PC-9 (cell line): ENCODE measurements at regions not wholly inside any gene's neighbourhood (a gene's known extent, or its start where the extent isn't known, plus 50 kb on each side); places are given as distances from the start of the nearest gene placed in this dataset.

Source experiments
- BruUV-seq: library from RNA; stranded (reverse); fragments of 400-500 nt; replicated peaks from 2 replicates; lab custom pipeline; 2021; lab: Mats Ljungman, UMichigan
- CTCF ChIA-PET: fragments of 300-600 bp; sonication (Branson Sonifier 250); formaldehyde crosslinking; loops from one replicate; lab custom pipeline; 2022; ENCODE audit warnings: antibody characterized with exemption; lab: Charles Lee
- POLR2A ChIA-PET: fragments of 300-600 bp; sonication (Branson Sonifier 250); formaldehyde crosslinking; loops from one replicate; lab custom pipeline; 2022; ENCODE audit warnings: antibody characterized with exemption; ENCODE audit not compliant: unreplicated experiment; lab: Charles Lee
- DNase-seq, 2 experiments: peaks; one replicate each; pipeline versions ENCODE4 v3.0.0 to v3.0.0-alpha.2; 2015 to 2022; ENCODE audit warnings: mixed read lengths in 1 of 2
- H2AFZ ChIP-seq: fragments of 200-600 bp; sonication (generic); 2 replicates; pipeline ENCODE4 v1.8.1; 2017; ENCODE audit warnings: antibody characterized with exemption
- H3F3A ChIP-seq: fragments of 200-600 bp; sonication (generic); 2 replicates; pipeline ENCODE4 v1.8.1; 2017; ENCODE audit warnings: antibody characterized with exemption, mild to moderate bottlenecking, low read depth; ENCODE audit not compliant: insufficient read depth
- H3K27ac ChIP-seq: fragments of 200-600 bp; sonication (generic); 2 replicates; pipeline ENCODE4 v1.6.1; 2016; ENCODE audit warnings: mixed run types
- H3K27me3 ChIP-seq: fragments of 200-600 bp; sonication (generic); 2 replicates; pipeline ENCODE4 v1.6.1; 2016; ENCODE audit warnings: low read depth, mixed run types; ENCODE audit not compliant: insufficient read depth
- H3K36me3 ChIP-seq: fragments of 200-600 bp; sonication (generic); 2 replicates; pipeline ENCODE4 v1.6.1; 2016; ENCODE audit warnings: low read depth, mixed run types
- H3K4me1 ChIP-seq: fragments of 200-600 bp; sonication (generic); replicated peaks from 2 replicates; pipeline ENCODE4 v1.6.1; 2016; ENCODE audit warnings: mixed run types; ENCODE audit not compliant: insufficient read depth
- H3K4me2 ChIP-seq: fragments of 200-600 bp; sonication (generic); 2 replicates; pipeline ENCODE4 v1.6.1; 2017; ENCODE audit warnings: mixed run types
- H3K4me3 ChIP-seq: fragments of 200-600 bp; sonication (generic); 2 replicates; pipeline ENCODE4 v1.6.1; 2016; ENCODE audit warnings: mixed run types
- H3K79me2 ChIP-seq: fragments of 200-600 bp; sonication (generic); 2 replicates; pipeline ENCODE4 v1.6.1; 2017; ENCODE audit warnings: low read depth, mixed run types
- H3K9me2 ChIP-seq: fragments of 200-600 bp; sonication (generic); 2 replicates; pipeline ENCODE4 v1.8.1; 2017; ENCODE audit warnings: mild to moderate bottlenecking; ENCODE audit not compliant: insufficient read depth
- H3K9me3 ChIP-seq: fragments of 200-600 bp; sonication (generic); 2 replicates; pipeline ENCODE4 v1.8.1; 2016; ENCODE audit warnings: low read depth; ENCODE audit not compliant: insufficient read depth
- H4K20me1 ChIP-seq: fragments of 200-600 bp; sonication (generic); 2 replicates; pipeline ENCODE4 v1.8.1; 2017; ENCODE audit not compliant: insufficient read depth
- EZH2 ChIP-seq: fragments of 200-600 bp; sonication (generic); IDR thresholded peaks from 2 replicates; pipeline ENCODE4 v1.8.0; 2017; ENCODE audit warnings: antibody characterized with exemption, low read depth
- intact Hi-C: fragments of 100-400 bp; cut with micrococcal nuclease; formaldehyde crosslinking; loops from one replicate; pipeline ENCODE4 v1.10.0; 2022; ENCODE audit not compliant: unreplicated experiment
- TF ChIP-seq, protein P1 (sequence below): fragments of 200-600 bp; sonication (generic); conservative IDR thresholded peaks from 2 replicates; pipeline ENCODE4 v1.6.1; 2017; ENCODE audit warnings: mixed run types, antibody characterized with exemption, mild to moderate bottlenecking, moderate library complexity

DNA sequence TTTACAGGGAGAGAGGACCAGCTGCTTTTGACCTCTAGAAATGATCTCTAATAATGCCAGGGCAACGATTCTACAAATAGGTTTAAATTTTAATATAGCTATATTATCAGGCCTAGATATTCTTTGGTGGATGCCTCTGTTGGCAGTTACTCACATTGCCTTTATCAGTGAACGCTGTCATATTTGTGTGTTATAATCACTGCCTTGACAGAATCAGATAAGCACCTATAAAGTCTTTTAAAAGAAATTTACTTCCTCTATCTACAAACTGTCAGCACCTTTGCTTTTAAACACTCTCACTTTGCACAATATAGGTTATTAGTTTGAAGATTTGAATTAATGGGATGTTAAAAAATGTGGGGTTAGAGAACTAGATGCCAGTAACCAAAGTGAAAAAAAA, 324.1 kb downstream of the ZIC1 start:
- Histone ChIP-seq H3F3A (no peaks in the 10 kb centered on the region), H3K9me3 (no peaks in the 10 kb centered on the region), H3K4me3 (no peak overlapping the region), H3K4me1 (no peaks in the 10 kb centered on the region), H3K4me2 (no peak overlapping the region), H3K27ac (no peak overlapping the region), H3K36me3 (no peaks in the 10 kb centered on the region), H4K20me1 (no peaks in the 10 kb centered on the region), H2AFZ (no peak overlapping the region), H3K9me2 (no peaks in the 10 kb centered on the region; the same call in 1 of the 2 replicates), H3K27me3 (no peaks in the 10 kb centered on the region), H3K79me2 (no peaks in the 10 kb centered on the region)
- intact Hi-C loops: no loop called here
- ChIA-PET POLR2A (no interaction called here), CTCF (no interaction called here)
- no peak for DNase-seq
- no TSS peak for BruUV-seq
- no peak for TF ChIP-seq EZH2
- TF ChIP-seq, protein P1, sequence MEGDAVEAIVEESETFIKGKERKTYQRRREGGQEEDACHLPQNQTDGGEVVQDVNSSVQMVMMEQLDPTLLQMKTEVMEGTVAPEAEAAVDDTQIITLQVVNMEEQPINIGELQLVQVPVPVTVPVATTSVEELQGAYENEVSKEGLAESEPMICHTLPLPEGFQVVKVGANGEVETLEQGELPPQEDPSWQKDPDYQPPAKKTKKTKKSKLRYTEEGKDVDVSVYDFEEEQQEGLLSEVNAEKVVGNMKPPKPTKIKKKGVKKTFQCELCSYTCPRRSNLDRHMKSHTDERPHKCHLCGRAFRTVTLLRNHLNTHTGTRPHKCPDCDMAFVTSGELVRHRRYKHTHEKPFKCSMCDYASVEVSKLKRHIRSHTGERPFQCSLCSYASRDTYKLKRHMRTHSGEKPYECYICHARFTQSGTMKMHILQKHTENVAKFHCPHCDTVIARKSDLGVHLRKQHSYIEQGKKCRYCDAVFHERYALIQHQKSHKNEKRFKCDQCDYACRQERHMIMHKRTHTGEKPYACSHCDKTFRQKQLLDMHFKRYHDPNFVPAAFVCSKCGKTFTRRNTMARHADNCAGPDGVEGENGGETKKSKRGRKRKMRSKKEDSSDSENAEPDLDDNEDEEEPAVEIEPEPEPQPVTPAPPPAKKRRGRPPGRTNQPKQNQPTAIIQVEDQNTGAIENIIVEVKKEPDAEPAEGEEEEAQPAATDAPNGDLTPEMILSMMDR: no peak

DNA sequence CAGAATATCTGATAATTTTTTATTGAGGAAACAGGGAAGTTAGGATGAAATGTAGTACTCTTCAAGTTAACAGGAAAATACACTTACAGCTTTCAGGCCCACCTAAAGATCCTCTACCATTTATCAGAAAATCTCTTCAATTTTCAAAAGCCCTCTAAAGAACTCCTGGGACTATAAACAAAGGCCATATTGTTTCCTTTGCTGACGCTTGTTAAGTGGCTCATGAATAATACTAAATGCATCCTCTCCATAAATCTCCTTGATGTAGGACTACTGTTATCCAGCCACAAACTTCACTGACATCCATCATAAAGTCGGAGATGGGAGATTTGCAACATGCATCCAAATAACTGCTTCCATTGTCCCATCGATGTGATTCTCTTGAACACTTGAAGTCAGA, 326.5 kb downstream of the ZIC1 start:
- Histone ChIP-seq H2AFZ (no peak overlapping the region), H3K79me2 (no peaks in the 10 kb centered on the region), H3K27me3 (no peaks in the 10 kb centered on the region), H3K27ac (no peak overlapping the region), H3K4me3 (no peak overlapping the region), H3K4me1 (no peaks in the 10 kb centered on the region), H3K9me3 (no peaks in the 10 kb centered on the region), H3F3A (no peaks in the 10 kb centered on the region), H4K20me1 (no peaks in the 10 kb centered on the region), H3K4me2 (no peak overlapping the region), H3K9me2 (no peaks in the 10 kb centered on the region; the same call in 1 of the 2 replicates), H3K36me3 (no peaks in the 10 kb centered on the region)
- no peak for TF ChIP-seq EZH2
- intact Hi-C loops: no loop called here
- no peak for DNase-seq
- BruUV-seq: no TSS peak
- POLR2A ChIA-PET: no interaction called here
- CTCF ChIA-PET: no interaction called here

DNA sequence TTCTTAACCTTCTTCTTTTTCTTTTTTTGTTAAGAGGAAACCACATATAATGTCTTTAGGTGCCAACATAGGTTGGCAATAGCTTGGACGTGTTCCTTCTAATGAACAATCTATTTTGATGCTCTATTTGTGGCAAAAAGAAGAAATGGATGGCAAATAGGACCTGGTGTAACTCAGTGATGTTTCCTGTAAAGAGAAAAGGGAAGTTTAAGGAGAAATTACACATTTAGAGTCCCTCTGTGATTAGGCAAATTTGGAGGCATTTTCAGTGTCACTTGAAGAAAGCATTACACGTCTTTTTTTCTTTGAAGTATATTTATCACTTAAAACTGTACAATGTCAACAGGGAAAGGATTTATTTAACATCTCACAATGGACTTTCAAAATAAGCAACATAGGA, 327.1 kb downstream of the ZIC1 start:
- TF ChIP-seq, protein P1: no peak
- Histone ChIP-seq H3K27ac (no peak overlapping the region), H3K4me3 (no peak overlapping the region), H4K20me1 (no peaks in the 10 kb centered on the region), H2AFZ (no peak overlapping the region), H3K79me2 (no peaks in the 10 kb centered on the region), H3F3A (no peaks in the 10 kb centered on the region), H3K9me3 (no peaks in the 10 kb centered on the region), H3K27me3 (no peaks in the 10 kb centered on the region), H3K9me2 (no peaks in the 10 kb centered on the region), H3K36me3 (no peaks in the 10 kb centered on the region), H3K4me1 (no peaks in the 10 kb centered on the region), H3K4me2 (no peak overlapping the region)
- no TSS peak for BruUV-seq
- no peak for DNase-seq
- ChIA-PET POLR2A (no interaction called here), CTCF (no interaction called here)
- intact Hi-C loops: no loop called here

DNA sequence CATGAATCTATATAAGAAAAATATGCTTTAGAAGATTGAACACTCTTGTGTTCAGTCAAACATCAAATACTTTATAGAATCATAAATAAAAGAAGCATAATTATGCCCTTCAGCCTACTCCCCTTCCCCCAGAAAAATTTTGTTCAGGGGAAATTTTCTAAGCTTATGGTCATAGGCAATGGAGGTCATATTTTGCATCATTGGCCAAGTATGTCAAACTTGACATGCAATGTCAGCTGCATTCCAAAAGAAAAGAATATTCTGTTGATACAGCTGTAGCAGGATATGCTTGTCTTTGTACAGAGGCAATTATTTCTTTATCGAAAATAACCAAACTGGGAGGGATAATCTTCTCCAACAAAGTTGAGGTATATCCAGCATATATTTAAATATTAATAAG, 328.2 kb downstream of the ZIC1 start:
- no peak overlapping the region for H3K4me2 ChIP-seq
- TF ChIP-seq, protein P1: no peak
- no peak for TF ChIP-seq EZH2
- no peaks in the 10 kb centered on the region for H3K36me3 ChIP-seq
- DNase-seq: no peak
- H3K27me3 ChIP-seq: no peaks in the 10 kb centered on the region
- H3F3A ChIP-seq: no peaks in the 10 kb centered on the region
- H3K9me2 ChIP-seq: no peaks in the 10 kb centered on the region
- no peaks in the 10 kb centered on the region for H3K4me1 ChIP-seq
- ChIA-PET CTCF (no interaction called here), POLR2A (interaction anchor here (0.7 kb wide), 1 partner anchor 89 kb away, joined by 4 read pairs; no protein-coding TSS in a partner anchor)
- no peak overlapping the region for H2AFZ ChIP-seq
- no peaks in the 10 kb centered on the region for H3K9me3 ChIP-seq
- no TSS peak for BruUV-seq
- no peak overlapping the region for H3K4me3 ChIP-seq
- no peaks in the 10 kb centered on the region for H3K79me2 ChIP-seq
- intact Hi-C loops: no loop called here
- H3K27ac ChIP-seq: no peak overlapping the region
- H4K20me1 ChIP-seq: no peaks in the 10 kb centered on the region
